ENCODE measurements at regions not wholly inside any gene's neighbourhood (a gene's known extent, or its start where the extent isn't known, plus 50 kb on each side); places are given as distances from the start of the nearest gene placed in this dataset.

- DNase-seq (ENCODE audit: low read depth in 1 of 2, low spot score in 1 of 2): no peak
- Histone ChIP-seq H3K27me3 (ENCODE audit: insufficient read depth, poor library complexity, severe bottlenecking) (no peaks in the 10 kb centered on the region), H3K27ac (replicated peaks) (no peak overlapping the region), H3K4me3 (replicated peaks; ENCODE audit: insufficient read depth, low read length) (no peak overlapping the region)
- TF ChIP-seq CTCF (IDR thresholded peaks at IDR 0.05; ENCODE audit: insufficient read depth, low read length): no peak
- TF ChIP-seq SPI1 (IDR thresholded peaks at IDR 0.05; ENCODE audit: borderline replicate concordance, low read depth): no peak
- TF ChIP-seq GABPA (IDR thresholded peaks at IDR 0.05; ENCODE audit: low read depth): no peak
- TF ChIP-seq REST (IDR thresholded peaks at IDR 0.05; ENCODE audit: insufficient replicate concordance, low read depth): no peak
- TF ChIP-seq POLR2AphosphoS5 (IDR thresholded peaks at IDR 0.05; ENCODE audit: low read depth): no peak
Measured at GRCh38 chr13:91052876-91053275, 294.6 kb upstream of the MIR17HG start.

GRCh38 chr13:91053318-91054065, 294.0 kb upstream of the MIR17HG start:
- no peak for DNase-seq (ENCODE audit: low read depth in 1 of 2, low spot score in 1 of 2)
- no peak overlapping the region for H3K4me3 ChIP-seq (replicated peaks; ENCODE audit: insufficient read depth, low read length)
- TF ChIP-seq GABPA (IDR thresholded peaks at IDR 0.05; ENCODE audit: low read depth) (no peak), REST (IDR thresholded peaks at IDR 0.05; ENCODE audit: insufficient replicate concordance, low read depth) (no peak), POLR2AphosphoS5 (IDR thresholded peaks at IDR 0.05; ENCODE audit: low read depth) (no peak)
- H3K27me3 ChIP-seq (ENCODE audit: insufficient read depth, poor library complexity, severe bottlenecking): no peaks in the 10 kb centered on the region
- H3K27ac ChIP-seq (replicated peaks): no peak overlapping the region

GRCh38 chr13:91054902-91055301, 292.6 kb upstream of the MIR17HG start:
- no peaks in the 10 kb centered on the region for H3K27me3 ChIP-seq (ENCODE audit: insufficient read depth, poor library complexity, severe bottlenecking)
- no peak for DNase-seq (ENCODE audit: low read depth in 1 of 2, low spot score in 1 of 2)
- H3K4me3 ChIP-seq (replicated peaks; ENCODE audit: insufficient read depth, low read length): no peak overlapping the region
- TF ChIP-seq POLR2AphosphoS5 (IDR thresholded peaks at IDR 0.05; ENCODE audit: low read depth) (no peak), REST (IDR thresholded peaks at IDR 0.05; ENCODE audit: insufficient replicate concordance, low read depth) (no peak), CTCF (IDR thresholded peaks at IDR 0.05; ENCODE audit: insufficient read depth, low read length) (no peak), GABPA (IDR thresholded peaks at IDR 0.05; ENCODE audit: low read depth) (no peak), SPI1 (IDR thresholded peaks at IDR 0.05; ENCODE audit: borderline replicate concordance, low read depth) (no peak)
- no peak overlapping the region for H3K27ac ChIP-seq (replicated peaks)
